Endothelial cell (in vitro differentiated cells): ENCODE measurements at regions not wholly inside any gene's neighbourhood (a gene's known extent, or its start where the extent isn't known, plus 50 kb on each side); places are given as distances from the start of the nearest gene placed in this dataset.

Experiments used
- DNase-seq: peaks from one replicate; pipeline ENCODE4 v3.0.0; 2021; ENCODE audit warnings: low spot score
- H3K27ac Mint-ChIP-seq: one replicate; pipeline ENCODE4 v1.8.0; 2021; ENCODE audit warnings: mixed read lengths, inconsistent platforms; ENCODE audit not compliant: unreplicated experiment
- H3K27me3 Mint-ChIP-seq: one replicate; pipeline ENCODE4 v1.8.0; 2021; ENCODE audit warnings: mild to moderate bottlenecking, moderate library complexity, mixed read lengths, inconsistent platforms; ENCODE audit not compliant: unreplicated experiment
- H3K36me3 Mint-ChIP-seq: one replicate; pipeline ENCODE4 v1.8.0; 2021; ENCODE audit warnings: mild to moderate bottlenecking, low read depth, mixed read lengths, inconsistent platforms; ENCODE audit not compliant: unreplicated experiment
- H3K4me1 Mint-ChIP-seq: one replicate; pipeline ENCODE4 v1.8.0; 2021; ENCODE audit warnings: mild to moderate bottlenecking, mixed read lengths, inconsistent platforms; ENCODE audit not compliant: unreplicated experiment
- H3K4me3 Mint-ChIP-seq: one replicate; pipeline ENCODE4 v1.8.0; 2021; ENCODE audit warnings: mild to moderate bottlenecking, mixed read lengths, inconsistent platforms; ENCODE audit not compliant: unreplicated experiment
- H3K9me3 Mint-ChIP-seq: one replicate; pipeline ENCODE4 v1.8.0; 2021; ENCODE audit warnings: mixed read lengths, inconsistent platforms; ENCODE audit not compliant: unreplicated experiment
- CTCF ChIP-seq: fragments of 200-600 bp; sonication (generic); IDR thresholded peaks from one replicate; pipeline ENCODE4 v1.5.0; 2021; ENCODE audit warnings: antibody characterized with exemption; ENCODE audit not compliant: unreplicated experiment

- no peak for DNase-seq
- no peaks in the 10 kb centered on the region for H3K36me3 Mint-ChIP-seq
- no peaks in the 10 kb centered on the region for H3K9me3 Mint-ChIP-seq
- H3K27ac Mint-ChIP-seq, result no peak overlapping the region
- no peak overlapping the region for H3K4me3 Mint-ChIP-seq
- H3K27me3 Mint-ChIP-seq, result peaks cover 2% of the 10 kb centered on the region
- no peak for TF ChIP-seq CTCF
- H3K4me1 Mint-ChIP-seq, result peaks cover 27% of the 10 kb centered on the region
Measured at GRCh38 chr5:173775261-173776197, 112.6 kb upstream of the CPEB4 start.

DNA sequence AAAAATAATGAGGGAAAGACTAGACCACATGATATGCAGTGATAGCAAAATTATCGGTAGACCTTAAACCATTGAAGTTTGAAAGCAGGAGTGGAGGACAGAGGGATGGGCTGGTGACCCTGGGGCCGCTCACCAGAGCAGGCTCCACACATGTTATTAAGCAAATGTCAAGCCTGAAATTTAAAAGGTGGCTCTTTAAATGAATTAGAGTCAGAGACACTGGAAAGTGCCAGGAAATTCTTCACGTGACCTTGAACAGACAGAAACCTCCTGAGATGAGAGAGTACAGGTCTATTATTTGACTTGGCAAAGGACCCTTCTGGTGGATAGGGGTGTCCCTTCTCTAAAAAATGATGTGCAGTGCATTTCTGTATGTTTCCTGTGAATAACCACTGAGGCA is 111.0 kb upstream of the CPEB4 start:
- no peak for TF ChIP-seq CTCF
- Mint-ChIP-seq H3K9me3 (no peaks in the 10 kb centered on the region), H3K4me1 (peaks cover 28% of the 10 kb centered on the region), H3K4me3 (no peak overlapping the region), H3K27ac (no peak overlapping the region), H3K27me3 (no peaks in the 10 kb centered on the region), H3K36me3 (no peaks in the 10 kb centered on the region)
- DNase-seq, result no peak

DNA sequence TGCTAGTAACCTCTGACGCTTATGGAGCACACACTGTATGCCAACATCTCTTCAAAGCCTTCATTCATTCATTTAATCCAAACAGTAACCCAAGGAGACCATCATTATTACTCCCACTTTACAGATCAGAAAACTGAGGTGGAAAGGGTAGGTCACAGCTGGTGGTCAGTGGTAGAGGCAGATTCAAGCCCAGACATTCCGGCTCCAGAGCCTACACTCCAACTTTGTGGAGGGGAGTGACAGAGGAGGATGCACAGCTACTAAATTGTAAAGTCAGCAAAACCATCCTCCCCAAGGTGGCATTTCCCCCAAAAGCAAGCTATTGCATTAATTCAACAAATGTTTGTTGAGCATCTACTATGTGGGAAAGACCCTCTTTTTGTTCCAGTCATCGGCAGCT is 110.5 kb upstream of the CPEB4 start:
- H3K27me3 Mint-ChIP-seq, result peaks cover 4% of the 10 kb centered on the region
- H3K4me3 Mint-ChIP-seq, result no peak overlapping the region
- DNase-seq, result no peak
- no peaks in the 10 kb centered on the region for H3K9me3 Mint-ChIP-seq
- H3K4me1 Mint-ChIP-seq, result peaks cover 28% of the 10 kb centered on the region
- H3K27ac Mint-ChIP-seq, result no peak overlapping the region
- TF ChIP-seq CTCF, result no peak
- H3K36me3 Mint-ChIP-seq, result no peaks in the 10 kb centered on the region

DNA sequence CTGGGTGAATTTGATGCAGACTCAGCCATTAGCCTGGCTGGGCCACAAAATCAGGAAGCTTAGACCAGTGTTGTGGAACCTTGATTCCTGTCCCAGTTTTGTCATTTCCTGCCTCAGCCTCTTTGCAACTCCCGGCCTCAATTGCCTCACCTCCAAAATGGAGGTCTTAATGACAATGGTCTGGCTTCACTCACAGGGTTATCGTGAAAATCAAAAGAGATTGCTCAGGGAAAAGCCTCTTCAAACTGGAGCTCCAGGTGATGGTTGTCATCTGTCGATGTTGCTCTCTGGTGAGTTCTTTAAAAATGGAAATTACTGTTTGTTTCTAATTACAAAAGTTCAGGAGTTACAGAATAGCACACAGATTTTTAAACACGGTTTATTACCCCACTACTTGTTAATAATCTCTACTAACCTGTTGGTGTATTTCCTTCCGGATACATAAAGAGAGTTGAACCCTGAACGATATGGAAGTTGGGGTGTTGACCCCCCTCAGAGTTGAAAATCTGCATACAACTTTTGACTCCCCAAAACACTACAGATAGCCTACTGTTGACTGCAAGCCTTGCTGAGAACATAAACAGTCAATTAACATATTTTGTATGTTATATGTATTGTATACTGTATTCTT is 109.9 kb upstream of the CPEB4 start:
- H3K4me3 Mint-ChIP-seq, result no peak overlapping the region
- no peak overlapping the region for H3K27ac Mint-ChIP-seq
- no peak for DNase-seq
- H3K9me3 Mint-ChIP-seq, result no peaks in the 10 kb centered on the region
- H3K27me3 Mint-ChIP-seq, result peaks cover 4% of the 10 kb centered on the region
- no peaks in the 10 kb centered on the region for H3K36me3 Mint-ChIP-seq
- H3K4me1 Mint-ChIP-seq, result peaks cover 28% of the 10 kb centered on the region
- no peak for TF ChIP-seq CTCF

- peaks cover 4% of the 10 kb centered on the region for H3K27me3 Mint-ChIP-seq
- no peak overlapping the region for H3K4me3 Mint-ChIP-seq
- no peak overlapping the region for H3K27ac Mint-ChIP-seq
Measured at GRCh38 chr5:173778784-173779304, 109.3 kb upstream of the CPEB4 start.

More at GRCh38 chr5:173778784-173779304, 109.3 kb upstream of the CPEB4 start:
- no peak for TF ChIP-seq CTCF
- H3K9me3 Mint-ChIP-seq, result no peaks in the 10 kb centered on the region
- no peaks in the 10 kb centered on the region for H3K36me3 Mint-ChIP-seq
- peaks cover 28% of the 10 kb centered on the region for H3K4me1 Mint-ChIP-seq
- no peak for DNase-seq
